T-helper 17 cell (primary cell): ENCODE measurements at regions not wholly inside any gene's neighbourhood (a gene's known extent, or its start where the extent isn't known, plus 50 kb on each side); places are given as distances from the start of the nearest gene placed in this dataset.
"Not testable (repeated sequence)": the region's sequence is repeated elsewhere in the genome, so short reads cannot be mapped to it uniquely, and the experiment has no call there.

Experiments used
- ATAC-seq: fragments of 150-1000 bp; cut with Tn5 transposase; 2 replicates; pipeline ENCODE4 v1.10.0; 2021; ENCODE audit warnings: mild to moderate bottlenecking, moderate library complexity
- DNase-seq, 3 donors: peaks; one replicate each; pipeline versions ENCODE4 v3.0.0 to v3.0.0-alpha.2; 2020 to 2021
- H3K9me3 ChIP-seq: one replicate; pipeline ENCODE4 v1.7.0; 2013; ENCODE audit warnings: low read length, mild to moderate bottlenecking; ENCODE audit not compliant: control insufficient read depth, poor library complexity, severe bottlenecking
- H3K27ac Mint-ChIP-seq: one replicate; pipeline ENCODE4 v1.8.0; 2022; ENCODE audit warnings: mild to moderate bottlenecking, moderate library complexity, mixed read lengths
- H3K27me3 Mint-ChIP-seq: one replicate; pipeline ENCODE4 v1.8.0; 2022; ENCODE audit warnings: mixed read lengths
- H3K36me3 Mint-ChIP-seq: one replicate; pipeline ENCODE4 v1.8.0; 2022; ENCODE audit warnings: low read depth, mixed read lengths
- H3K4me1 Mint-ChIP-seq: one replicate; pipeline ENCODE4 v1.8.0; 2022; ENCODE audit warnings: mild to moderate bottlenecking, mixed read lengths
- H3K4me3 Mint-ChIP-seq: one replicate; pipeline ENCODE4 v1.8.0; 2022; ENCODE audit warnings: mild to moderate bottlenecking, moderate library complexity, mixed read lengths

- H3K4me3 Mint-ChIP-seq: no peak overlapping the region
These were observed 52.7 kb upstream of the LARP1 start for GRCh38 chr5:154702477-154702876.

GRCh38 chr5:154701725-154702124, 53.5 kb upstream of the LARP1 start:
- H3K4me3 Mint-ChIP-seq, ATAC-seq, DNase-seq, H3K36me3 Mint-ChIP-seq, H3K27ac Mint-ChIP-seq, H3K27me3 Mint-ChIP-seq, H3K9me3 ChIP-seq, H3K4me1 Mint-ChIP-seq: not testable (repeated sequence)

More at GRCh38 chr5:154702477-154702876, 52.7 kb upstream of the LARP1 start:
- no peaks in the 10 kb centered on the region for H3K4me1 Mint-ChIP-seq
- no peaks in the 10 kb centered on the region for H3K36me3 Mint-ChIP-seq
- H3K27ac Mint-ChIP-seq: no peak overlapping the region
- ATAC-seq: no peak
- DNase-seq: no peak
- no peaks in the 10 kb centered on the region for H3K9me3 ChIP-seq
- H3K27me3 Mint-ChIP-seq: no peaks in the 10 kb centered on the region

- no peaks in the 10 kb centered on the region for H3K4me1 Mint-ChIP-seq
- H3K9me3 ChIP-seq: no peaks in the 10 kb centered on the region
- ATAC-seq (no peak), DNase-seq (no peak)
- no peaks in the 10 kb centered on the region for H3K36me3 Mint-ChIP-seq
- H3K4me3 Mint-ChIP-seq: no peak overlapping the region
- no peaks in the 10 kb centered on the region for H3K27me3 Mint-ChIP-seq
- no peak overlapping the region for H3K27ac Mint-ChIP-seq
These were observed 54.0 kb upstream of the LARP1 start for GRCh38 chr5:154701181-154701580.

DNA sequence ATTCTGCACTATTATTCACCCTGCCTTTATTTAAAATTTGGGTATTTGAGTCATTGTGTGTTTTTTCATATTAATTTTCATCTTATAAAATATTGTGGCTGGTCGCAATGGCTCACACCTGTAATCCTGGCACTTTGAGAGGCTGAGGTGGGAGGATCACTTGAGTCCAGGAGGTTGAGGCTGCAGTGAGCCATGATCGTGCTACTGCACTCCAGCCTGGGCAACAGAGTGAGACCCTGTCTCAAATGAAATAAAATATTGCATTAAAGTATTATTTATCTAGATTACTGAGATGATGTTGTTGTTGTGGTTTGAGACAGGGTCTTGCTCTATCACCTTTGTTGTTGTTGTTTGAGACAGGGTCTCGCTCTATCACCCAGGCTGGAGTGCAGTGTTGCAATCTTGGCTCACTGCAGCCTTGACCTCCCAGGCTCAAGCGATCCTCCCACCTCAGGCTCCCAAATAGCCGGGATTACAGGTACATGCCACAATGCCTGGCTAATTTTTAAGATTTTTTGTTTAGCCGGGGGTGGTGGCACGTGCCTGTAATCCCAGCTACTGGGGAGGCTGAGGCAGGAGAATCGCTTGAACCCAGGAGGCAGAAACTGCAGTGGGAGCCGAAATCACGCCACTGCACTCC, 54.8 kb upstream of the LARP1 start:
- H3K4me3 Mint-ChIP-seq, H3K27me3 Mint-ChIP-seq, ATAC-seq, H3K4me1 Mint-ChIP-seq, H3K27ac Mint-ChIP-seq, H3K36me3 Mint-ChIP-seq, H3K9me3 ChIP-seq, DNase-seq: not testable (repeated sequence)

GRCh38 chr5:154698763-154699162, 56.4 kb upstream of the LARP1 start:
- Mint-ChIP-seq H3K27ac (no peak overlapping the region), H3K36me3 (no peaks in the 10 kb centered on the region), H3K27me3 (no peaks in the 10 kb centered on the region), H3K4me3 (no peak overlapping the region), H3K4me1 (no peaks in the 10 kb centered on the region)
- H3K9me3 ChIP-seq: no peaks in the 10 kb centered on the region
- ATAC-seq: no peak
- no peak for DNase-seq

GRCh38 chr5:154697371-154697770, 57.8 kb upstream of the LARP1 start:
- Mint-ChIP-seq H3K36me3 (peaks cover 2% of the 10 kb centered on the region), H3K4me1 (peaks cover 2% of the 10 kb centered on the region), H3K4me3 (no peak overlapping the region), H3K27me3 (peaks cover 4% of the 10 kb centered on the region), H3K27ac (no peak overlapping the region)
- ATAC-seq (no peak), DNase-seq (no peak)
- H3K9me3 ChIP-seq: no peaks in the 10 kb centered on the region

GRCh38 chr5:154696891-154697290, 58.3 kb upstream of the LARP1 start:
- Mint-ChIP-seq H3K36me3 (peaks cover 2% of the 10 kb centered on the region), H3K27ac (no peak overlapping the region), H3K4me3 (no peak overlapping the region), H3K4me1 (peaks cover 3% of the 10 kb centered on the region), H3K27me3 (peaks cover 8% of the 10 kb centered on the region)
- DNase-seq (no peak), ATAC-seq (no peak)
- no peaks in the 10 kb centered on the region for H3K9me3 ChIP-seq

- no peaks in the 10 kb centered on the region for H3K9me3 ChIP-seq
- Mint-ChIP-seq H3K4me3 (no peak overlapping the region), H3K36me3 (peaks cover 2% of the 10 kb centered on the region), H3K27ac (no peak overlapping the region), H3K27me3 (peaks cover 11% of the 10 kb centered on the region), H3K4me1 (peaks cover 3% of the 10 kb centered on the region)
- ATAC-seq: no peak
- DNase-seq: no peak
These were observed 61.0 kb upstream of the LARP1 start for GRCh38 chr5:154694159-154694558.

GRCh38 chr5:154690488-154690887, 64.7 kb upstream of the LARP1 start:
- Mint-ChIP-seq H3K4me1 (peaks cover 5% of the 10 kb centered on the region), H3K27ac (no peak overlapping the region), H3K27me3 (peaks cover 20% of the 10 kb centered on the region), H3K36me3 (peaks cover 5% of the 10 kb centered on the region), H3K4me3 (no peak overlapping the region)
- ATAC-seq (no peak), DNase-seq (no peak)
- H3K9me3 ChIP-seq: no peaks in the 10 kb centered on the region

GRCh38 chr5:154686490-154686889, 68.7 kb upstream of the LARP1 start:
- H3K27ac Mint-ChIP-seq: no peak overlapping the region
- H3K4me3 Mint-ChIP-seq: no peak overlapping the region
- peaks cover 3% of the 10 kb centered on the region for H3K36me3 Mint-ChIP-seq
- peaks cover 4% of the 10 kb centered on the region for H3K4me1 Mint-ChIP-seq
- DNase-seq (no peak), ATAC-seq (no peak)
- H3K27me3 Mint-ChIP-seq: peaks cover 13% of the 10 kb centered on the region
- no peaks in the 10 kb centered on the region for H3K9me3 ChIP-seq

DNA sequence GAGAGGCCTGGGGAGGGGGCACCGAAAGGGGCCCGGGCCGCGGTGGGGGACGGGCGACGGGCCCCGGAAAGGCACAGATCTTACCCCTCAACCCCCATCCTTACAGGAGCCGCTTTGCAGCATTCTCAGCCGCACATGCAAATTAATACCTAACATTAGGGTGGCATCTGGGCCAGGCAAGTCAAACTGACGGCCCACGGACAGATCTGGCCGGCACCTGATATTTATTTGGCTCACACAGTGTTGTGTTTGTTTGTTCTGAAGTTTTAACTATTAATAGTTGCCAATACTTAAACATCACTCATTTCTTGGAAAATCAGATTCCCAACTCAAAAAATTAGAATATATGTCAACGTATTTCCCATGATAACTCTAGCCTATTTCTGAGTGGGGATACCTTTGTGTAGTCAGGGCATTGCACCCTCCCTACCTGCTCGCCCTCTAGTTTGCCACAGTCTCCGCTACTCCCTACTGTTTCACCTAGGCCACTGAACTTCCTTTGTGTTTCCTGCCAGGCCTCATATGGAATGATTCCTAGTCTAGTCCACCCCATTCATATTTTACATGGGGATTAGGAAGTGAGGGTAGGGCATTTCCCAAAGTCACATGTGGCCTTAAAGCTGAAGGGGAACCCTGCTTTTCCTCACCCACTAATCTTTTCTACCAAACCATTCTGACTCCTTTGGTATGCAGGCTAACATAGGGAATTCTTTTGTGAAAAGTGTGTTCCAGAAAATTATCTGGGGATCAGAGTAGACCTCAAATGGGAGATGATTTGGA, 71.9 kb upstream of the LARP1 start:
- H3K27me3 Mint-ChIP-seq: peaks cover 13% of the 10 kb centered on the region
- ATAC-seq: no peak
- H3K4me3 Mint-ChIP-seq: peak overlapping the region; percentile 82
- DNase-seq: no peak
- no peaks in the 10 kb centered on the region for H3K9me3 ChIP-seq
- H3K4me1 Mint-ChIP-seq: peaks cover 6% of the 10 kb centered on the region
- peaks cover 3% of the 10 kb centered on the region for H3K36me3 Mint-ChIP-seq
- peak overlapping the region; percentile 72 for H3K27ac Mint-ChIP-seq

- no peaks in the 10 kb centered on the region for H3K9me3 ChIP-seq
- Mint-ChIP-seq H3K4me1 (peaks cover 4% of the 10 kb centered on the region), H3K27ac (no peak overlapping the region), H3K27me3 (peaks cover 1% of the 10 kb centered on the region), H3K4me3 (no peak overlapping the region), H3K36me3 (peaks cover 2% of the 10 kb centered on the region)
- DNase-seq (no peak), ATAC-seq (no peak)
These were observed 75.7 kb upstream of the LARP1 start for GRCh38 chr5:154679501-154679900.

- Mint-ChIP-seq H3K4me3 (no peak overlapping the region), H3K27ac (no peak overlapping the region), H3K36me3 (peaks cover 2% of the 10 kb centered on the region), H3K4me1 (peaks cover 4% of the 10 kb centered on the region), H3K27me3 (no peaks in the 10 kb centered on the region)
- H3K9me3 ChIP-seq: no peaks in the 10 kb centered on the region
- ATAC-seq (no peak), DNase-seq (no peak)
These were observed 77.3 kb upstream of the LARP1 start for GRCh38 chr5:154677921-154678320.

- Mint-ChIP-seq H3K27ac (no peak overlapping the region), H3K36me3 (peaks cover 2% of the 10 kb centered on the region), H3K27me3 (no peaks in the 10 kb centered on the region), H3K4me1 (peaks cover 2% of the 10 kb centered on the region), H3K4me3 (no peak overlapping the region)
- H3K9me3 ChIP-seq: no peaks in the 10 kb centered on the region
- ATAC-seq: no peak
- DNase-seq: no peak
These were observed 78.7 kb upstream of the LARP1 start for GRCh38 chr5:154676508-154676907.
